A549 (cell line): ENCODE measurements at regions not wholly inside any gene's neighbourhood (a gene's known extent, or its start where the extent isn't known, plus 50 kb on each side); places are given as distances from the start of the nearest gene placed in this dataset.

Source experiments
- ATAC-seq, 2 experiments: fragments of 200-7000 bp in 1 of 2; fragments of >200 bp in 1 of 2; cut with Nextera tagmentation in 1 of 2; cut with Tn5 transposase in 1 of 2; 3 replicates each; pipeline versions ENCODE4 v1.8.0 to v1.9.1; 2018 to 2020; ENCODE audit warnings: mild to moderate bottlenecking in 1 of 2, moderate library complexity in 1 of 2
- CTCF ChIA-PET: fragments of 300-600 bp; sonication (Branson Sonifier 250); formaldehyde crosslinking; extraction: SDS; loops from one replicate; lab custom pipeline; 2021; ENCODE audit warnings: antibody characterized with exemption, inconsistent platforms; lab: Yijun Ruan, JAX
- POLR2A ChIA-PET: fragments of 350-600 bp; formaldehyde crosslinking; extraction: SDS; loops from one replicate; lab custom pipeline; 2021; ENCODE audit warnings: antibody characterized with exemption, inconsistent platforms; lab: Yijun Ruan, JAX
- DNase-seq, 2 experiments: peaks; one replicate each; pipeline versions ENCODE4 v3.0.0 to v3.0.0-alpha.2; 2011 to 2016; ENCODE audit warnings: low read depth in 1 of 2, low spot score in 1 of 2
- FAIRE-seq: peaks from 2 replicates; lab custom pipeline; 2011; peaks lifted over from hg19 to GRCh38; lab: Jason Lieb, UNC
- H3K27ac ChIP-seq, 2 experiments: fragments of >200 bp; sonication (Bioruptor Twin); formaldehyde crosslinking; 3 replicates each; pipeline ENCODE4 v1.5.1; 2016 to 2017
- H3K4me1 ChIP-seq: fragments of >200 bp; sonication (Bioruptor Twin); formaldehyde crosslinking; 3 replicates; pipeline ENCODE4 v1.6.1; 2016
- H3K4me2 ChIP-seq: fragments of >200 bp; sonication (Bioruptor Twin); formaldehyde crosslinking; 3 replicates; pipeline ENCODE4 v1.6.1; 2016
- H3K4me3 ChIP-seq: fragments of >200 bp; sonication (Bioruptor Twin); formaldehyde crosslinking; 3 replicates; pipeline ENCODE4 v1.5.1; 2016
- H3K9me3 ChIP-seq: fragments of >200 bp; sonication (Bioruptor Twin); formaldehyde crosslinking; 3 replicates; pipeline ENCODE4 v1.6.1; 2016
- BCL3 ChIP-seq: fragments of >200 bp; sonication (Bioruptor Twin); formaldehyde crosslinking; IDR thresholded peaks from 3 replicates; pipeline ENCODE4 v1.6.1; 2016
- CHD4 ChIP-seq: fragments of 200-600 bp; sonication (generic); IDR thresholded peaks from 2 replicates; pipeline ENCODE4 v1.6.1; 2016; ENCODE audit warnings: antibody characterized with exemption, mild to moderate bottlenecking, borderline replicate concordance
- E2F6 ChIP-seq: IDR thresholded peaks from 2 replicates; pipeline ENCODE4 v1.6.1; 2012; ENCODE audit warnings: low read depth, borderline replicate concordance
- FOXS1 ChIP-seq: fragments of 250-450 bp; sonication (Bioruptor Pico); IDR thresholded peaks from 2 replicates; pipeline ENCODE4 v1.5.0; 2020; ENCODE audit warnings: mild to moderate bottlenecking, moderate library complexity
- HEYL ChIP-seq: fragments of 250-450 bp; sonication (Bioruptor Pico); IDR thresholded peaks from 2 replicates; pipeline ENCODE4 v1.8.0; 2021; ENCODE audit warnings: mild to moderate bottlenecking, moderate library complexity
- HOXB13 ChIP-seq: fragments of 250-450 bp; sonication (Bioruptor Pico); IDR thresholded peaks from 2 replicates; pipeline ENCODE4 v1.5.0; 2020; ENCODE audit warnings: low read depth, mild to moderate bottlenecking, moderate library complexity
- MAFK ChIP-seq: fragments of 450-650 bp; IDR thresholded peaks from 2 replicates; pipeline ENCODE4 v1.6.1; 2014; ENCODE audit not compliant: partially characterized antibody
- NR3C1 ChIP-seq: fragments of >200 bp; sonication (Bioruptor Twin); formaldehyde crosslinking; IDR thresholded peaks from 3 replicates; pipeline ENCODE4 v1.6.1; 2017
- POLR2AphosphoS2 ChIP-seq: conservative IDR thresholded peaks from 2 replicates; pipeline ENCODE4 v1.6.1; 2012; ENCODE audit warnings: low read length, improper control_type of control experiment, inconsistent platforms
- RAD21 ChIP-seq, 2 experiments: fragments of >200 bp in 1 of 2; sonication (Bioruptor Twin) in 1 of 2; formaldehyde crosslinking in 1 of 2; IDR thresholded peaks in 1 of 2; conservative IDR thresholded peaks in 1 of 2; 2 replicates in 1 of 2; 3 replicates in 1 of 2; pipeline ENCODE4 v1.6.1; 2012 to 2018; ENCODE audit warnings: inconsistent platforms in 1 of 2
- REST ChIP-seq: fragments of 200-600 bp; sonication (generic); IDR thresholded peaks from 2 replicates; pipeline ENCODE4 v1.6.1; 2016; ENCODE audit warnings: antibody characterized with exemption, mild to moderate bottlenecking, moderate library complexity
- RFX5 ChIP-seq: fragments of 450-650 bp; IDR thresholded peaks from 2 replicates; pipeline ENCODE4 v1.7.1; 2014; ENCODE audit warnings: antibody characterized with exemption, mild to moderate bottlenecking, moderate library complexity
- RNF2 ChIP-seq: fragments of 200-600 bp; sonication (generic); IDR thresholded peaks from 2 replicates; pipeline ENCODE4 v1.6.1; 2016; ENCODE audit warnings: low read depth, mild to moderate bottlenecking, antibody characterized with exemption, moderate library complexity, borderline replicate concordance
- ZNF302 ChIP-seq: fragments of 250-450 bp; sonication (Bioruptor Pico); IDR thresholded peaks from 2 replicates; pipeline ENCODE4 v1.9.0; 2021; ENCODE audit warnings: inconsistent platforms, mild to moderate bottlenecking, moderate library complexity
- WGBS: methylation state at CpG from one replicate; pipeline ENCODE4 v1.1.6; 2017; ENCODE audit errors: missing lambda C conversion rate; 5-methylcytosine and 5-hydroxymethylcytosine counted together

GRCh38 chr10:124174673-124175645, 81.6 kb upstream of the CHST15 start (continued):
- TF ChIP-seq ZNF302 (CRISPR knock-in tag): no peak
- TF ChIP-seq CHD4: no peak
- TF ChIP-seq BCL3: no peak
- TF ChIP-seq RNF2: no peak

GRCh38 chr10:124174071-124174566, 80.7 kb upstream of the CHST15 start:
- 81% methylated on average over 7 of the region's 15 CpGs for WGBS
- DNase-seq (no peak), FAIRE-seq (no peak), ATAC-seq (no peak)
- Histone ChIP-seq H3K27ac (no peak overlapping the region), H3K9me3 (no peaks in the 10 kb centered on the region), H3K4me1 (no peaks in the 10 kb centered on the region), H3K4me3 (no peak overlapping the region), H3K4me2 (no peak overlapping the region)
- ChIA-PET CTCF (no interaction called here), POLR2A (no interaction called here)
- TF ChIP-seq REST: no peak
- TF ChIP-seq POLR2AphosphoS2: no peak
- no peak for TF ChIP-seq RFX5
- TF ChIP-seq NR3C1: no peak
- no peak for TF ChIP-seq E2F6
- TF ChIP-seq MAFK: no peak
- TF ChIP-seq HOXB13: no peak
- TF ChIP-seq FOXS1 (CRISPR knock-in tag): no peak
- no peak for TF ChIP-seq CHD4
- no peak for TF ChIP-seq RAD21 (conservative IDR thresholded peaks at IDR 0.05 in 1 of 2, IDR thresholded peaks at IDR 0.05 in 1 of 2)

- ChIA-PET POLR2A (no interaction called here), CTCF (no interaction called here)
- DNase-seq: no peak
- H3K9me3 ChIP-seq: no peaks in the 10 kb centered on the region
- 67% methylated on average over 14 of the region's 16 CpGs for WGBS
- no peaks in the 10 kb centered on the region for H3K4me1 ChIP-seq
- no peak overlapping the region for H3K4me2 ChIP-seq
- H3K4me3 ChIP-seq: no peak overlapping the region
- FAIRE-seq: no peak
- no peak overlapping the region for H3K27ac ChIP-seq
- TF ChIP-seq MAFK (no peak), NR3C1 (no peak), HEYL (CRISPR knock-in tag) (no peak)
- no peak for ATAC-seq
Measured at GRCh38 chr10:124173298-124173900, 80.0 kb upstream of the CHST15 start.
